NCI-H2029 treated with DMSO at 0.1 percent for 48 hours (cell line): ENCODE measurements at regions not wholly inside any gene's neighbourhood (a gene's known extent, or its start where the extent isn't known, plus 50 kb on each side); places are given as distances from the start of the nearest gene placed in this dataset.
"Not testable (repeated sequence)": the region's sequence is repeated elsewhere in the genome, so short reads cannot be mapped to it uniquely, and the experiment has no call there.

Experiments
- DNase-seq: peaks from one replicate; lab custom pipeline; 2025; lab: John Stamatoyannopoulos, UW

- DNase-seq = no peak
Measured at GRCh38 chr13:33662392-33662791, 155.6 kb upstream of the RFC3 start.

DNA sequence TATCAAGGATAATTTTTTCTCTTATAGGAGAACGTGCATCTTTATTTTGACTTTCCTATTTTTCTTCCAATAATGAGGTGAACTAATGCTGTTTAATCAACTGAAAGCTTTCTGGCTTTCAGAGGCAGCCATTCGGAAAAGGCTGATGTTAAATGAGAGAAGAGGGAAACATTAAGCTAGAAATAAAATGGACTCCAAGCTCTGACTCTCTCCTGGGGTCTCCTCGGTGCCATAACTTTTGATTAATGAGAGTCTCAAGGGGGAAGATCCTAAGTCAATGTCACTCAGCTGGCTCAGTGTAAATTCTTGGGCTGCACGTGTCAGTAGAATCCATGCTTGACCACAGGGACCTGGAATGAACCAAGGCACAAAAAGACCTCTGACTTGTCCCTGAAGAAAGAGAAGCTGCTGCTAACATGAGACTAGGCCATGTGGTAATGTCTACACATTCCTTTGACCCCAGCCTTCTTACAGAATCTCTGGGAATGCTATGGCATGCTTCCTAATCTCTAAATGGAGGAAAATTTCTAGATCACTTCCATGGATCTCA is 152.2 kb upstream of the RFC3 start:
- no peak for DNase-seq

DNA sequence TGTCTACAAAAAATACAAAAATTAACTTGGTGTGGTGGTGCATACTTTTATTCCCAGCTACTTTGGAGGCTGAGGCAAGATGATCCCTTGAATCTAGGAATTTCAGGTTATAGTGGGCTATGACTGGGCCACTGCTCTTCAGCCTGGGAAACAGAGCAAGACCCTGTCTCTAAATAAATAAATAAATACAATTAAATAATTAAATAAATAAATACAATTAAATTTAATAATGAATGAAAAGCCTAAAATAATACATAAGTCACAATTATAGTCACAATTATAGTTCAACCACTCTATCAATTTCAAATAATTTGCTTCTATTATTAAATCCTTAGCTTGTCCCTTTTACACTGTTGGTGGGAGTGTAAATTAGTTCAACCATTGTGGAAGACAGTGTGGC is 146.4 kb upstream of the RFC3 start:
- no peak for DNase-seq

- DNase-seq = not testable (repeated sequence)
Measured at GRCh38 chr13:33672022-33672421, 145.9 kb upstream of the RFC3 start.

- peak; percentile 42 for DNase-seq
Measured at GRCh38 chr13:33676045-33676989, 141.6 kb upstream of the RFC3 start.

GRCh38 chr13:33677215-33677614 is 140.7 kb upstream of the RFC3 start:
- DNase-seq = peak; percentile 34

DNA sequence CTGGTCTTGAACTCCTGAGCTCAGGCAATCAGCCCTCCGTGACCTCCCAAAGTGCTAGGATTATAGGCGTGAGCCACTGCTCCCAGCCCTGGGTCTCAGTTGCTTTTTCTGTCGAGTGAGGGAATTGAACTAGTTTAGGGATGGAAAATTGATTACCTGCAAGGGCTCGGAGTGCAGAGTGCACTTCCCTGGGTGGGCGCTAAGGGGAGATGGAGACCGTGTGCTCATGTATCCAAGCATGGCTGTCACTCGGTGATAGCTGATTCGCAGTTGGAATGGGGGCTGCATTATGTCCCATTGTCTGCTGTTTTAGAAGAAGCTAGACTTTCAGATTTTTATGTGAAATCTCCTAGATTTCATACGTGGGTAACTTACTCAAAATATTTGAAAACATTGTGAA is 139.9 kb upstream of the RFC3 start:
- no peak for DNase-seq

DNA sequence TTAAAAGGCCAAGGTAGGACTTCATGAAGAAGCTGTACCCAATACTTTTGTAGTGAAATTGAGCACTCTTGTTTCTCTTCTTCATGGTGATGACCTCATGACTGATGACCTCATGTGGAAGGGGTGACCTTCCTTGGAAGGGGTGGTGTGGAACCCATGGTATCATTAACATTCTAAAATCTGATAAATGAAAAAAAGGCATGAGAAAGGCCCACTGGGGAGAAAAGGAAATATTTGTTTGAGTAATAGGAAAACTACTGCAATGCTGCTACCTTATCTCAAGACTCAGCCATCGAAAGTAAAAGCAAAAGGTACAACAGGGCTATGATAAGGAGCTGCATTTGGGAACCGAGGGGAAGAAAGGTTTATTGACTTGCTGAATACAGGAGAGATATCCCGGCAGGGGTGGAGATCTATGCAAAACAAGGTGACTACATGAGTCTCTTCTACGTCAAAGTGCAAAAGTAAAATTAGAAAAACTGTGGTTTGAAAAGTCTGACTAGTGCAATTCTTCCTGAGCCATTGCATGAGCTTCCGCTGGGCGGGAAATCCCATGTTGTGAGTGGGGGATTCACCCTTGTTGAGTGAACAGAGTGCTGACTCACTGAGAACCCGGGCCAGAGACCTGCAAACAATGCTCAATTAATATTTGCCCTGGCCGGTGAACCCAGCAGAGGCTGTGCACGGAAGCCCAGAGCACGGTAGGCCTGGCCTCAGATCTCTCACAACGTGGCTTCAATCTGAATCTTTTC is 138.9 kb upstream of the RFC3 start:
- DNase-seq = peak; percentile 11

DNA sequence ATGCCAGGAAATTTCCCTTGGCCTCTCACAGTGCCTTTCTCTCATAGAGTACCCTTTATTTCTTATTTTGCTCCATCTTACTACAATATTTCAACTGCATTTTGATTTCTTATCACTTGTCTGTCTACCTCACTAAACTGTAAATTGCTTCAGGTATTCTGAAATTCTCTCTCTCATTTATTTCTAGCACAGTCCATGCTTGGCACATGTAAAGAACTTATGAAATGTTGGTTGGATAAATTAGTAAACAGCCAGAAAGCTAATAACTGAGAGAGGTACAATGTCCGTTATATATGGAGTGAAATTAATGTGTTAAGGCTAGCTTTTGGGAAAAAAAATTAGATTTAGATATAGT is 138.3 kb upstream of the RFC3 start:
- no peak for DNase-seq

GRCh38 chr13:33682020-33682564 is 135.9 kb upstream of the RFC3 start:
- DNase-seq = no peak

DNA sequence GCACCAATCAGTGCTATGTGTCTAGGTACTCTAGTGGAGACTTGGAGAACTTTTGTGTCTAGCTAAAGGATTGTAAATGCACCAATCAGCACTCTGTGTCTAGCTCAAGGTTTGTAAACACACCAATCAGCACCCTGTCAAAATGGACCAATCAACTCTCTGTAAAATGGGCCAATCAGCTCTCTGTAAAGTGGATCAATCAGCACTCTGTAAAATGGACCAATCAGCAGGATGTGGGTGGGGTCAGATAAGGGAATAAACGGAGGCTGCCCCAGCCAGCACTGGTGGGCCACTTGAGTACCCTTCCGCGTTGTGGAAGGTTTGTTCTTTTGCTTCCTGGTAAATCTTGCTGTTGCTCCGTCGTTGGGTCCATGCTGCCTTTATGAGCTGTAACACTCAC is 135.3 kb upstream of the RFC3 start:
- not testable (repeated sequence) for DNase-seq

- no peak for DNase-seq
Measured at GRCh38 chr13:33683376-33683775, 134.6 kb upstream of the RFC3 start.

GRCh38 chr13:33684874-33685273 is 133.1 kb upstream of the RFC3 start:
- no peak for DNase-seq

GRCh38 chr13:33686772-33687480 is 131.0 kb upstream of the RFC3 start:
- no peak for DNase-seq

DNA sequence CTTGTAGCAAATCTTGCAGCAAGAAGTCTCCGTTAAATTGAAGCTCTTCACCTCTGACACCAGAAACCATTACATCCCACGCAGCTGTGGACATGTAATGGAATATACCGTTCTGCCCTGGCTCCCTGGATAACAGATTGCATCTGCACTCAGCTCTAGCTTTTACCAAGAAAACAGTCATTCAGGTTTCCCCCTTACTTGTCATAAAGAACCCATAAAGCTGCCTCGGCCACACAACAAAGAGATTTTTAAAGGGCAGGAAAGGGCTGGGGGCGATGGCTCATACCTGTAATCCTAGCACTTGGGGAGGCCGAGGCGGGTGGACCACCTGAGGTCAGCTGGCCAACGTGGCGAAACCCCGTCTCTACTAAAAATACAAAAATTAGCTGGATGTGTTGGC is 127.6 kb upstream of the RFC3 start:
- no peak for DNase-seq

- no peak for DNase-seq
Measured at GRCh38 chr13:33691980-33692379, 126.0 kb upstream of the RFC3 start.

DNA sequence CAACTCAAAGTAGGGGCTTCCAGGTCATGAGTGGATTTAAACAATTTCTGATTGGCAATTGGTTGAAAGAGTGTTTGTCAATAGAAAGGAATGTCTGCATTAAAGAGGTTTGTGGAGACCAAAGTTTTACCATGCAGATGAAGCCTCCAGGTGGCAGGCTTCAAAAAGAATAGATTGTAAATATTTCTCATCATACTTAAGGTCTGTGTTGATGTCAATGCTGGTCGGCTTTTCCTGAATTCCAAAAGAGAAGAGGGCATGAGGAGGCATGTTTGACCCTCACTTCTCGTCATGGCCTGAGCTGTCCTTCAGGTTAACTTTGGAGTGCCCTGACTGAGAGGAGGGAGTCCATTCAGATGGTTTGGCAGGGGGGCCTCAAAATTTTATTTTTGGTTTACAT is 125.4 kb upstream of the RFC3 start:
- DNase-seq = no peak

GRCh38 chr13:33694546-33694945 is 123.4 kb upstream of the RFC3 start:
- no peak for DNase-seq

DNA sequence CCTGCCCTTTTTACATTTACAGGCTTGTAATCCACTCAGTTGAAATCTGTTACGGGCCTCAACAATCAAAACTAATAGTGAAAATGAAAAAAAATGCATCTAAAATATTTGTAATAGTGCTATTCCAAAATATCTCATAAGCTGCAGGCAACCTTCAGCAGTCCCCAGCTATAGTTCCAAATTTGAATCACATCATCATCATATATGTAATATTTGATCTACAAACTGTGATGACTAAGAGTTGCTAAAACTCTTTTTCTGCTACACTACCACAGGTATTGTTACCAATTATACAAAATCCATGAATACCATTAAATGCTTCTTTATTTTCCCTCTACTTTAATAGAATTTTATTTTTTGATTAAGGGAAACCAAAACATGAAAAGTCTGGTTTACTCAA is 121.4 kb upstream of the RFC3 start:
- DNase-seq = no peak

- DNase-seq = no peak
Measured at GRCh38 chr13:33697926-33698325, 120.0 kb upstream of the RFC3 start.

GRCh38 chr13:33707449-33707848 is 110.5 kb upstream of the RFC3 start:
- DNase-seq = no peak

- DNase-seq = no peak
Measured at GRCh38 chr13:33710924-33711323, 107.0 kb upstream of the RFC3 start.
